ENCODE measurements at regions not wholly inside any gene's neighbourhood (a gene's known extent, or its start where the extent isn't known, plus 50 kb on each side); places are given as distances from the start of the nearest gene placed in this dataset.

- TF ChIP-seq CTCF (conservative IDR thresholded peaks at IDR 0.05; ENCODE audit: low read length) (no peak), EZH2phosphoT487 (IDR thresholded peaks at IDR 0.05; ENCODE audit: borderline replicate concordance) (no peak)
Observed at GRCh38 chr20:58008866-58009265, 219.6 kb downstream of the ANKRD60 start.
